ENCODE measurements at regions not wholly inside any gene's neighbourhood (a gene's known extent, or its start where the extent isn't known, plus 50 kb on each side); places are given as distances from the start of the nearest gene placed in this dataset.

DNA sequence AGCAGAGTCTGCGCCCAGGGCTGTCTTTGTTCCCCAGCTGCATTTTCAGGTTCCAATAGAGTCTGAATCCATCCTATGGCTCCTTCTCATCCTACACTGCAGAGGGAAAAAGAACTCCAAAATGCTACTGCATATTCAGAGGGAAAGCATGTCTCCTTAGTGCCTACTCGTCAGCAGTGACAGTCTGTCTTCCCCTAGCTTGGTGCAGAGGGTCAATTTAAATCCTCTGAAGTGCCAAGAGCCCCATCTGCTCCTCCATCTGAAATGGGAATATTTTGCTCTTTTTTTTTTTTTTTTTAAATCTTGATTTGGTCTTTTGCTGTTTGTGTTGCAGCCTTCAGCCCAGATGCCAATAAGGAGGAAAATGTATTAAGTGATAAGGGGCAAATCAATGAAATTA, 199.3 kb downstream of the RNF144A start:
- TF ChIP-seq, protein P1, sequence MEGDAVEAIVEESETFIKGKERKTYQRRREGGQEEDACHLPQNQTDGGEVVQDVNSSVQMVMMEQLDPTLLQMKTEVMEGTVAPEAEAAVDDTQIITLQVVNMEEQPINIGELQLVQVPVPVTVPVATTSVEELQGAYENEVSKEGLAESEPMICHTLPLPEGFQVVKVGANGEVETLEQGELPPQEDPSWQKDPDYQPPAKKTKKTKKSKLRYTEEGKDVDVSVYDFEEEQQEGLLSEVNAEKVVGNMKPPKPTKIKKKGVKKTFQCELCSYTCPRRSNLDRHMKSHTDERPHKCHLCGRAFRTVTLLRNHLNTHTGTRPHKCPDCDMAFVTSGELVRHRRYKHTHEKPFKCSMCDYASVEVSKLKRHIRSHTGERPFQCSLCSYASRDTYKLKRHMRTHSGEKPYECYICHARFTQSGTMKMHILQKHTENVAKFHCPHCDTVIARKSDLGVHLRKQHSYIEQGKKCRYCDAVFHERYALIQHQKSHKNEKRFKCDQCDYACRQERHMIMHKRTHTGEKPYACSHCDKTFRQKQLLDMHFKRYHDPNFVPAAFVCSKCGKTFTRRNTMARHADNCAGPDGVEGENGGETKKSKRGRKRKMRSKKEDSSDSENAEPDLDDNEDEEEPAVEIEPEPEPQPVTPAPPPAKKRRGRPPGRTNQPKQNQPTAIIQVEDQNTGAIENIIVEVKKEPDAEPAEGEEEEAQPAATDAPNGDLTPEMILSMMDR (IDR thresholded peaks at IDR 0.05), result no peak
- TF ChIP-seq POLR2A (IDR thresholded peaks at IDR 0.05) (no peak), POLR2AphosphoS5 (IDR thresholded peaks at IDR 0.05) (no peak), EP300 (IDR thresholded peaks at IDR 0.05; ENCODE audit: low read depth) (no peak)
